ENCODE measurements at regions not wholly inside any gene's neighbourhood (a gene's known extent, or its start where the extent isn't known, plus 50 kb on each side); places are given as distances from the start of the nearest gene placed in this dataset.

GRCh38 chr5:57817924-57818323, 335.3 kb upstream of the ACTBL2 start (continued):
- TF ChIP-seq CBX8 (IDR thresholded peaks at IDR 0.05; ENCODE audit: borderline replicate concordance, low read depth, low read length) (no peak), MAX (IDR thresholded peaks at IDR 0.05) (no peak), GTF2F1 (IDR thresholded peaks at IDR 0.05; ENCODE audit: borderline replicate concordance, low read depth, low read length) (no peak)

Measured in H1 (cell line).